HG03039 (cell line): ENCODE measurements at regions not wholly inside any gene's neighbourhood (a gene's known extent, or its start where the extent isn't known, plus 50 kb on each side); places are given as distances from the start of the nearest gene placed in this dataset.
"Not testable (repeated sequence)": the region's sequence is repeated elsewhere in the genome, so short reads cannot be mapped to it uniquely, and the experiment has no call there.

ENCODE experiments used
- ATAC-seq: cut with Tn5 transposase; IDR thresholded peaks from one replicate; pipeline ENCODE4 v1.9.1; 2021; ENCODE audit warnings: mild to moderate bottlenecking, moderate library complexity; ENCODE audit not compliant: unreplicated experiment

GRCh38 chrX:74251006-74251930, 52.7 kb upstream of the ZCCHC13 start:
- ATAC-seq = no peak

- ATAC-seq = no peak
Observed at GRCh38 chrX:74250574-74250973, 53.4 kb upstream of the ZCCHC13 start.

- no peak for ATAC-seq
Observed at GRCh38 chrX:74249963-74250362, 54.0 kb upstream of the ZCCHC13 start.

GRCh38 chrX:74248889-74249288, 55.1 kb upstream of the ZCCHC13 start:
- ATAC-seq = no peak

- ATAC-seq = no peak
Observed at GRCh38 chrX:74246524-74246923, 57.5 kb upstream of the ZCCHC13 start.

GRCh38 chrX:74242484-74243138, 61.4 kb upstream of the ZCCHC13 start:
- no peak for ATAC-seq

- ATAC-seq = no peak
Observed at GRCh38 chrX:74242050-74242449, 61.9 kb upstream of the ZCCHC13 start.

GRCh38 chrX:74238771-74239170, 65.2 kb upstream of the ZCCHC13 start:
- ATAC-seq = no peak

GRCh38 chrX:74234818-74235217, 69.2 kb upstream of the ZCCHC13 start:
- no peak for ATAC-seq

- no peak for ATAC-seq
Observed at GRCh38 chrX:74232859-74233258, 71.1 kb upstream of the ZCCHC13 start.

- ATAC-seq = no peak
Observed at GRCh38 chrX:74231625-74232024, 72.4 kb upstream of the ZCCHC13 start.

- no peak for ATAC-seq
Observed at GRCh38 chrX:74230094-74230493, 73.9 kb upstream of the ZCCHC13 start.

GRCh38 chrX:74225111-74225510, 78.9 kb upstream of the ZCCHC13 start:
- no peak for ATAC-seq

- ATAC-seq = no peak
Observed at GRCh38 chrX:74220277-74220676, 83.7 kb upstream of the ZCCHC13 start.

- ATAC-seq = no peak
Observed at GRCh38 chrX:74218895-74219294, 85.1 kb upstream of the ZCCHC13 start.

GRCh38 chrX:74216421-74216820, 87.6 kb upstream of the ZCCHC13 start:
- ATAC-seq = no peak

GRCh38 chrX:74211911-74212310, 92.1 kb upstream of the ZCCHC13 start:
- ATAC-seq = no peak

- ATAC-seq = no peak
Observed at GRCh38 chrX:74207539-74207938, 96.4 kb upstream of the ZCCHC13 start.

GRCh38 chrX:74195605-74196004, 108.4 kb upstream of the ZCCHC13 start:
- ATAC-seq = no peak

GRCh38 chrX:74195120-74195519, 108.9 kb upstream of the ZCCHC13 start:
- ATAC-seq = no peak

- no peak for ATAC-seq
Observed at GRCh38 chrX:74187211-74187610, 116.8 kb upstream of the ZCCHC13 start.

GRCh38 chrX:74183047-74183446, 120.9 kb upstream of the ZCCHC13 start:
- not testable (repeated sequence) for ATAC-seq
